Thyroid gland (tissue), 4 donors: ENCODE measurements at regions not wholly inside any gene's neighbourhood (a gene's known extent, or its start where the extent isn't known, plus 50 kb on each side); places are given as distances from the start of the nearest gene placed in this dataset.
A peak's percentile ranks its signal among the peaks of the same experiment; 100 is the strongest.

ENCODE experiments used
- DNase-seq, 2 donors: peaks; one replicate each; pipeline ENCODE4 v3.0.0-alpha.2; 2019
- H3K27ac ChIP-seq, 3 donors: fragments of 200-600 bp; sonication (generic); 1 replicate in 2 of 3; 2 replicates in 1 of 3; pipeline ENCODE4 v1.5.1; 2016 to 2019; ENCODE audit warnings: mild to moderate bottlenecking in 1 of 3, moderate library complexity in 1 of 3
- H3K27me3 ChIP-seq: fragments of 200-600 bp; sonication (generic); one replicate; pipeline ENCODE4 v1.5.1; 2019
- H3K36me3 ChIP-seq, 2 donors: fragments of 200-600 bp; sonication (generic); one replicate each; pipeline ENCODE4 v1.5.1; 2016 to 2019
- H3K4me1 ChIP-seq, 2 donors: fragments of 200-600 bp; sonication (generic); one replicate each; pipeline ENCODE4 v1.5.1; 2017 to 2019
- H3K4me3 ChIP-seq, 3 donors: fragments of 200-600 bp; sonication (generic); replicated peaks in 1 of 3; 1 replicate in 2 of 3; 2 replicates in 1 of 3; pipeline ENCODE4 v1.5.1; 2016; ENCODE audit warnings: mild to moderate bottlenecking in 1 of 3
- H3K9me3 ChIP-seq: fragments of 200-600 bp; sonication (generic); one replicate; pipeline ENCODE4 v1.5.1; 2017
- POLR2A ChIP-seq, 2 donors: fragments of 450-650 bp; IDR thresholded peaks; one replicate each; pipeline ENCODE4 v1.6.1; 2017; ENCODE audit warnings: antibody characterized with exemption in 2 of 2, mild to moderate bottlenecking in 2 of 2, moderate library complexity in 1 of 2
- WGBS, 2 donors: methylation state at CpG; one replicate each; pipeline ENCODE4 v1.1.5; 2017; 5-methylcytosine and 5-hydroxymethylcytosine counted together
- intact Hi-C: fragments of 100-400 bp; cut with DNase I; formaldehyde crosslinking; loops from one replicate; pipeline ENCODE4 v1.15.1; 2023
- TF ChIP-seq, protein P1 (sequence below), 6 experiments: fragments of 200-600 bp in 3 of 6; fragments of 450-650 bp in 3 of 6; sonication (generic) in 3 of 6; IDR thresholded peaks; one replicate each; pipeline ENCODE4 v1.5.1; 2016 to 2019; ENCODE audit warnings: antibody characterized with exemption in 6 of 6, mild to moderate bottlenecking in 2 of 6, inconsistent platforms in 1 of 6, moderate library complexity in 1 of 6

DNA sequence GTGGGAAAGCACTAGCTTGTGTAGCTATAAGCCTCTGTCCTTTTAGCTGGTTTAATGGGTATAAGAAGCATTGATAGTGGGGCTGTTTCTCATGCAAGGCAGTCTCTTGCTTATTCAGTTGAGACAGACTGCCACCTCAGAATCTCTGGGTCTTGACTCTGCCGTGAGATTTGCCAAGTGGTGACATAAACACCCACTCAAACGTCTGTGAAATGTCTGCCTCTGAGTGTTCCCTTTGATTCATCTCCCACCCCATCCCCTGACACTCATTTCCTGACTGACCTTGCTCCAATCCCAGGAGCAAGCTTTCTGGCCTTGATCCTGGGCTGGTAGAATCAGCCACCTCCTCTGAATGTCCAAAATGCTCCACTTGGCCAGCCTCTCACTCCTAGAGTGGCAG, 141.9 kb upstream of the RBMS1 start:
- WGBS, 2 donors: 0 to 5% methylated on average over 2 of the region's 2 CpGs
- TF ChIP-seq, protein P1, sequence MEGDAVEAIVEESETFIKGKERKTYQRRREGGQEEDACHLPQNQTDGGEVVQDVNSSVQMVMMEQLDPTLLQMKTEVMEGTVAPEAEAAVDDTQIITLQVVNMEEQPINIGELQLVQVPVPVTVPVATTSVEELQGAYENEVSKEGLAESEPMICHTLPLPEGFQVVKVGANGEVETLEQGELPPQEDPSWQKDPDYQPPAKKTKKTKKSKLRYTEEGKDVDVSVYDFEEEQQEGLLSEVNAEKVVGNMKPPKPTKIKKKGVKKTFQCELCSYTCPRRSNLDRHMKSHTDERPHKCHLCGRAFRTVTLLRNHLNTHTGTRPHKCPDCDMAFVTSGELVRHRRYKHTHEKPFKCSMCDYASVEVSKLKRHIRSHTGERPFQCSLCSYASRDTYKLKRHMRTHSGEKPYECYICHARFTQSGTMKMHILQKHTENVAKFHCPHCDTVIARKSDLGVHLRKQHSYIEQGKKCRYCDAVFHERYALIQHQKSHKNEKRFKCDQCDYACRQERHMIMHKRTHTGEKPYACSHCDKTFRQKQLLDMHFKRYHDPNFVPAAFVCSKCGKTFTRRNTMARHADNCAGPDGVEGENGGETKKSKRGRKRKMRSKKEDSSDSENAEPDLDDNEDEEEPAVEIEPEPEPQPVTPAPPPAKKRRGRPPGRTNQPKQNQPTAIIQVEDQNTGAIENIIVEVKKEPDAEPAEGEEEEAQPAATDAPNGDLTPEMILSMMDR (IDR thresholded peaks at IDR 0.05): no peak
- TF ChIP-seq POLR2A (IDR thresholded peaks at IDR 0.05): no peak
- Histone ChIP-seq H3K9me3 (no peaks in the 10 kb centered on the region), H3K36me3 (no peaks in the 10 kb centered on the region), H3K27ac (peak overlapping the region in 2 of 3 donors; percentile 3 to 36), H3K27me3 (no peaks in the 10 kb centered on the region), H3K4me3 (no peak overlapping the region), H3K4me1 (peaks cover 12 to 13% of the 10 kb centered on the region in 2 donors)
- peak; percentile 31 to 46 for DNase-seq
- intact Hi-C loops: no loop called here

DNA sequence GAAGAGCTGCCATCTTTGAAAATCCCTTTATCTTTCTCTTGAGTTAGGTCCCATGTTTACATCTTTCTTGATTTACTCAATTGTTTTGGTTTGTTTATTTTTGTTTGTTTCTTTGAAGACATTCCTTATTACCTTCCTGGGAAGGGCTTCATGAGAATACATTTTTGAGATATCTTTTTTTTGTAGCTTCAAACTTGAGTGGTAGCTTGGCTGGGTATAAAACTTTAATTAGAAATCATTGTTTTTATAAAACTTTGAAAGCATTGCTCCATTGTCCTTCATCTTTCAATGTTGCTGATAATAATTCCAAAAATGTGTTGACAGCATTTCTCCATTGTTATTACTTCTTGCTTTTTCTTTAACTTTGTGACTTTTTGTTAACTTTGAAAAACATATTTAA, 145.9 kb upstream of the RBMS1 start:
- H3K27me3 ChIP-seq: no peaks in the 10 kb centered on the region
- no peaks in the 10 kb centered on the region for H3K36me3 ChIP-seq
- intact Hi-C loops: no loop called here
- no peak overlapping the region for H3K27ac ChIP-seq
- no peak for TF ChIP-seq POLR2A (IDR thresholded peaks at IDR 0.05)
- TF ChIP-seq, protein P1 (IDR thresholded peaks at IDR 0.05): no peak
- H3K4me3 ChIP-seq: no peak overlapping the region
- no peak for DNase-seq
- H3K4me1 ChIP-seq: peaks cover 12 to 13% of the 10 kb centered on the region in 2 donors
- no peaks in the 10 kb centered on the region for H3K9me3 ChIP-seq

DNA sequence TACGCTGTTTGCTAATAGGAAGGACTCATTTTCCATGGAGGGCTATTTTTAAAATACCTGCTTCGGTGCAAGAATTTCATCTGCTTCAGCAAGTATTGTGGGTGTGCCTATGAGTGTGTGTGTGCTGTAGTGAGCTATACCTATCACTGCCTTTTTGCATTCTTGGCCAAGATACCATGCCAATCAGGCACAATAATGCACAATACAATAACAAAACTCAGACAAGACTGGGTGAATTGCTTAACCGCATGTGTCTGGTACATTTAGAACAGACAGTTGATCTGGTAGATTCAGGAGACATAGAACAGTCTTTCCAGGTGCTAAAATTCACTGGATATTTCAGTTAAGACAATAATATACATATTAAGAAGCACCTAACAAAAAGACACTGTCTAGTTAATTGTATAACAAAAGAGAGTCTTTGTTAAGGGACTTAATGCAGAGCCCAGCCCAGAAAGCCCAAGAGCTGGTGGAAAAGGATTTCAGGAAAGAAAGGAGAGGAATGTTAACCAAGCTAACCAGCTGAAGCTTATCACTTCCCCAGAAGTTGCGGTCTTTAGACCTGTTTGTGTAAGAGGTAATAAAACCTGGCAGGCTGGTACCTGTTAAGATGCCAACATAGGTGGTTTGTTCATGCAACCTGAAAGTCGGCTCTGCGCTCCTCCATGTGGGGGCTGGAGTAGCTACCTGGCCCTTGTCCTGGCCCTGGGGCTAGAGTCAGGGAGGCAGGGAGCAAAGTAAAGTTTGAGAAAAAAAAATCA, 153.3 kb upstream of the RBMS1 start:
- Histone ChIP-seq H3K36me3 (no peaks in the 10 kb centered on the region), H3K4me1 (peaks cover 42% of the 10 kb centered on the region in 2 donors), H3K4me3 (no peak overlapping the region), H3K27ac (peak overlapping the region; percentile 20 to 42 (median 21)), H3K9me3 (no peaks in the 10 kb centered on the region), H3K27me3 (no peaks in the 10 kb centered on the region)
- TF ChIP-seq POLR2A (IDR thresholded peaks at IDR 0.05): no peak
- TF ChIP-seq, protein P1 (IDR thresholded peaks at IDR 0.05): no peak
- intact Hi-C loops: no loop called here
- DNase-seq: peak; percentile 73 to 80
- 33 to 39% methylated on average over 6 of the region's 6 CpGs for WGBS, 2 donors

DNA sequence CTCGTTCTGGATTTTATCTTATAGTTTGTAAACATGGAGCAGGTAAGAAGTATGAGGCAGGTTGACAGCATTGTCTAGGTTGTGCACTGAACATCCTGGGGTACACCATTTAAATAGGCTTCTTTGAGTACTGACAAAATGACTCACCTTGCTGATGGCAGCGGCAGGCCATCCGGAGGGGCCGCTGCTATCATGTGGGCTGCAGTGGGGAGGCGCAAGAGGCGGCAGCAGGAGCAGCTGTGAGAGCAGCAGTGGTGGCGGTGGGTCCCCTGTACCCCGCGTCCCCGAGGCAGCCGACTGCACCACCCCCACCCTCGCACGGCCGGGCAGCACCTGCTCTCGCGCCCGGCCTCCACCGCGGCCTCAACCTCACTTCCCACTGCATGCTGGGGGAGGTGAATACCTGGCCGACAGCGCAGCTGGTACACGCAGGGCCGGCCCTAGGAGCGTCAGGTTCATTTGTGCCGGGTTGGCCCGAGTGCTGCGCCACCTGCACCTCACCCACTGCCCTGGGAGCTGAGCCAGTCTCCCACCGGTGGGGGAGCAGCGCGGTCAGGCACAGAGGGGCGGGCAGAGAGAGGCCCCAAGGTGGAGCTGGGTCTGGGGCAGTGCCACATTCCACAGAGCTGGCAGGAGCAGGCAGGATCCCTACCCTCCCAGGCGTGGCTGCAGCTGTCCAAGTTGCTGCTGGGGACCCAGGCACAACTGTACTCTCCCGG, 154.5 kb upstream of the RBMS1 start:
- Histone ChIP-seq H3K9me3 (no peaks in the 10 kb centered on the region), H3K4me3 (no peak overlapping the region), H3K36me3 (no peaks in the 10 kb centered on the region), H3K27ac (peak overlapping the region; percentile 22 to 42 (median 34)), H3K27me3 (no peaks in the 10 kb centered on the region), H3K4me1 (peaks cover 42% of the 10 kb centered on the region in 2 donors)
- WGBS, 2 donors: 56 to 87% methylated on average over 10 to 17 of the region's 33 CpGs
- intact Hi-C loops: no loop called here
- no peak for TF ChIP-seq POLR2A (IDR thresholded peaks at IDR 0.05)
- TF ChIP-seq, protein P1 (IDR thresholded peaks at IDR 0.05): no peak
- peak; percentile 73 to 89 for DNase-seq

DNA sequence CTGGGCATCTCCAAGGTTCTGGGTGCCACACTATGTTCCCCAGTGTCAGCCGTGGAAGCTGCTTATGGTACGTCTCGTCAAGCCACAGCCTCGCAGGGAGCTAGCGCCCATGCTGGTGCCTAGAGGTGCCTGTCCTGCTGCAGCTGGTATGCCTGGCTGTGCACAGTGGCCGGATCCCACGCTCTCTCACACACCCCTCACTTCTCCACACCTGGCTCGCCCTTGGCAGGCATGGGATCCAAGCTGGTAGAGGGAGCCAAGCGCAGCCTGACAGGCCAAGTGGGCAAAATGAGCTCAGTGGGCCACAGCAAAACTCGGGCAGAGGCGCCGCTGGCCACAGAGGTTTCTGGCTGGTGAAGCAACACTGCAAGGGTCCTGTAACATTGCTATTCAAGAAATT, 156.1 kb upstream of the RBMS1 start:
- Histone ChIP-seq H3K4me1 (peaks cover 42% of the 10 kb centered on the region in 2 donors), H3K27me3 (no peaks in the 10 kb centered on the region), H3K9me3 (no peaks in the 10 kb centered on the region), H3K4me3 (no peak overlapping the region), H3K36me3 (no peaks in the 10 kb centered on the region), H3K27ac (peak overlapping the region in 1 of 3 donors; percentile 31)
- DNase-seq: peak; percentile 92 to 96
- WGBS, 2 donors: 50 to 54% methylated on average over 12 of the region's 12 CpGs
- TF ChIP-seq, protein P1 (IDR thresholded peaks at IDR 0.05): no peak
- intact Hi-C loops: no loop called here
